K562 (cell line): ENCODE measurements at regions not wholly inside any gene's neighbourhood (a gene's known extent, or its start where the extent isn't known, plus 50 kb on each side); places are given as distances from the start of the nearest gene placed in this dataset.

Experiments used
- ARID2 ChIP-seq: fragments of 450-650 bp; IDR thresholded peaks from 2 replicates; pipeline ENCODE4 v1.6.1; 2017; ENCODE audit warnings: antibody characterized with exemption, mild to moderate bottlenecking
- CBFB ChIP-seq: sonication (generic); formaldehyde crosslinking; IDR thresholded peaks from 2 replicates; pipeline ENCODE4 v1.4.0; 2020; ENCODE audit warnings: mild to moderate bottlenecking, missing genetic modification reagents
- NFIC ChIP-seq: fragments of 450-650 bp; IDR thresholded peaks from 2 replicates; pipeline ENCODE4 v1.6.1; 2017; ENCODE audit warnings: mild to moderate bottlenecking, inconsistent platforms
- POLR2AphosphoS5 ChIP-seq: IDR thresholded peaks from 2 replicates; pipeline ENCODE4 v1.6.1; 2011; ENCODE audit warnings: mild to moderate bottlenecking, low read depth, low read length, moderate library complexity; ENCODE audit not compliant: control insufficient read depth, insufficient read depth
- RBBP5 ChIP-seq: fragments of 200-600 bp; sonication (generic); IDR thresholded peaks from 2 replicates; pipeline ENCODE4 v1.6.1; 2012; ENCODE audit warnings: borderline replicate concordance, mild to moderate bottlenecking, low read length, control low read depth, inconsistent platforms; ENCODE audit not compliant: insufficient read depth, poor library complexity, severe bottlenecking
- RFX5 ChIP-seq: IDR thresholded peaks from 2 replicates; pipeline ENCODE4 v1.6.1; 2011; ENCODE audit warnings: low read depth, mild to moderate bottlenecking, improper control_type of control experiment, low read length
- TEAD4 ChIP-seq, 2 experiments: sonication (generic) in 1 of 2; formaldehyde crosslinking in 1 of 2; IDR thresholded peaks; 2 replicates each; pipeline versions ENCODE4 v1.6.1 to v1.8.0; 2012 to 2022; ENCODE audit warnings: borderline replicate concordance in 1 of 2, inconsistent platforms in 1 of 2, low read length in 1 of 2, mild to moderate bottlenecking in 1 of 2, missing genetic modification reagents in 1 of 2
- TF ChIP-seq, protein P1 (sequence below), 3 experiments: IDR thresholded peaks in 2 of 3; conservative IDR thresholded peaks in 1 of 3; 2 replicates each; pipeline ENCODE4 v1.5.1; 2011 to 2012; ENCODE audit warnings: low read length in 3 of 3, mild to moderate bottlenecking in 3 of 3, control low read depth in 2 of 3, improper control_type of control experiment in 1 of 3, inconsistent platforms in 1 of 3, low read depth in 1 of 3, mixed read lengths in 1 of 3, moderate library complexity in 1 of 3; ENCODE audit not compliant: insufficient read depth in 2 of 3

DNA sequence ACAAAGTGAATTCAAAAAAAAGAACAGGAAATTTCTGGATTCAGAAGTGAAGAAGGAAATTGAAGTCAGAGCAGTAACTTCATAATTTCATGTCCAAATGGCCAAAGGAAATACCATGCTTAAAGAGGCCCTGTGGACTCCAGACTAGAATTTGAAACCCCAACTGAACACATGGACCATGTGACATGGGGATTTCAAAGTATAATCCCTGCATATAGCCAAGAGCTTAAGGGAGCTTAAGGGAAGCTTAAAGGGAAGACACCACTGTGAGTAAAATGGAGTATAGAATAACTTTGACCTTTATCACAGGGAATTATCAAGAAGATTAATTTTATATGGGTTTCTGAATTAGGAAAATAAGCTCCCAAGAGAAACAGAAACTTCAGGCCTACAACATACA, 241.8 kb upstream of the POGK start:
- TF ChIP-seq CBFB (CRISPR knock-in tag) (no peak), NFIC (no peak), TEAD4 (IDR thresholded peaks at IDR 0.05; ENCODE audit: low read length) (no peak), TEAD4 (CRISPR knock-in tag; IDR thresholded peaks at IDR 0.05; ENCODE audit: borderline replicate concordance) (no peak), ARID2 (no peak), RFX5 (no peak), POLR2AphosphoS5 (no peak), RBBP5 (no peak)
- TF ChIP-seq, protein P1, sequence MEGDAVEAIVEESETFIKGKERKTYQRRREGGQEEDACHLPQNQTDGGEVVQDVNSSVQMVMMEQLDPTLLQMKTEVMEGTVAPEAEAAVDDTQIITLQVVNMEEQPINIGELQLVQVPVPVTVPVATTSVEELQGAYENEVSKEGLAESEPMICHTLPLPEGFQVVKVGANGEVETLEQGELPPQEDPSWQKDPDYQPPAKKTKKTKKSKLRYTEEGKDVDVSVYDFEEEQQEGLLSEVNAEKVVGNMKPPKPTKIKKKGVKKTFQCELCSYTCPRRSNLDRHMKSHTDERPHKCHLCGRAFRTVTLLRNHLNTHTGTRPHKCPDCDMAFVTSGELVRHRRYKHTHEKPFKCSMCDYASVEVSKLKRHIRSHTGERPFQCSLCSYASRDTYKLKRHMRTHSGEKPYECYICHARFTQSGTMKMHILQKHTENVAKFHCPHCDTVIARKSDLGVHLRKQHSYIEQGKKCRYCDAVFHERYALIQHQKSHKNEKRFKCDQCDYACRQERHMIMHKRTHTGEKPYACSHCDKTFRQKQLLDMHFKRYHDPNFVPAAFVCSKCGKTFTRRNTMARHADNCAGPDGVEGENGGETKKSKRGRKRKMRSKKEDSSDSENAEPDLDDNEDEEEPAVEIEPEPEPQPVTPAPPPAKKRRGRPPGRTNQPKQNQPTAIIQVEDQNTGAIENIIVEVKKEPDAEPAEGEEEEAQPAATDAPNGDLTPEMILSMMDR (IDR thresholded peaks at IDR 0.05 in 2 of 3, conservative IDR thresholded peaks at IDR 0.05 in 1 of 3; ENCODE audit: insufficient read depth in 2 of 3, low read depth in 1 of 3, low read length in 3 of 3) = no peak
